Mesendoderm (in vitro differentiated cells): ENCODE measurements at regions not wholly inside any gene's neighbourhood (a gene's known extent, or its start where the extent isn't known, plus 50 kb on each side); places are given as distances from the start of the nearest gene placed in this dataset.

Source experiments
- DNase-seq: peaks from one replicate; pipeline ENCODE4 v3.0.0; 2013
- H2AK5ac ChIP-seq: 2 replicates; pipeline ENCODE4 v1.6.1; 2013; ENCODE audit warnings: low read length, inconsistent platforms
- H2BK120ac ChIP-seq: 2 replicates; pipeline ENCODE4 v1.6.1; 2013; ENCODE audit warnings: low read depth, mild to moderate bottlenecking, low read length, moderate library complexity, mixed read lengths
- H2BK15ac ChIP-seq: replicated peaks from 2 replicates; pipeline ENCODE4 v1.6.1; 2013; ENCODE audit warnings: low read depth, mild to moderate bottlenecking, moderate library complexity
- H2BK5ac ChIP-seq: 2 replicates; pipeline ENCODE4 v1.6.1; 2013; ENCODE audit warnings: low read length, inconsistent platforms
- H3K18ac ChIP-seq: 2 replicates; pipeline ENCODE4 v1.6.1; 2013; ENCODE audit warnings: mild to moderate bottlenecking, low read length, mixed read lengths
- H3K23ac ChIP-seq: one replicate; pipeline ENCODE4 v1.6.1; 2013; ENCODE audit warnings: low read length
- H3K27ac ChIP-seq: 2 replicates; pipeline ENCODE4 v1.5.1; 2013; ENCODE audit warnings: low read depth, mild to moderate bottlenecking, inconsistent platforms, low read length, moderate library complexity
- H3K27me3 ChIP-seq: 2 replicates; pipeline ENCODE4 v1.6.1; 2013; ENCODE audit warnings: low read length, control low read depth, mild to moderate bottlenecking, inconsistent platforms; ENCODE audit not compliant: insufficient read depth, poor library complexity
- H3K36me3 ChIP-seq: 2 replicates; pipeline ENCODE4 v1.6.1; 2013; ENCODE audit warnings: low read length, inconsistent platforms; ENCODE audit not compliant: control insufficient read depth, insufficient read depth
- H3K4ac ChIP-seq: one replicate; pipeline ENCODE4 v1.6.1; 2013; ENCODE audit warnings: low read depth, mild to moderate bottlenecking, low read length, moderate library complexity
- H3K4me1 ChIP-seq: 2 replicates; pipeline ENCODE4 v1.6.1; 2013; ENCODE audit warnings: low read depth, low read length, inconsistent platforms; ENCODE audit not compliant: control insufficient read depth
- H3K4me2 ChIP-seq: 2 replicates; pipeline ENCODE4 v1.6.1; 2013; ENCODE audit warnings: low read length
- H3K4me3 ChIP-seq: 2 replicates; pipeline ENCODE4 v1.5.1; 2013; ENCODE audit warnings: mild to moderate bottlenecking, low read length
- H3K56ac ChIP-seq: one replicate; pipeline ENCODE4 v1.6.1; 2013; ENCODE audit warnings: low read length
- H3K79me1 ChIP-seq: 2 replicates; pipeline ENCODE4 v1.6.1; 2013; ENCODE audit warnings: low read length, inconsistent platforms
- H3K79me2 ChIP-seq: 2 replicates; pipeline ENCODE4 v1.6.1; 2013; ENCODE audit warnings: mild to moderate bottlenecking, low read length; ENCODE audit not compliant: control insufficient read depth, insufficient read depth
- H3K9ac ChIP-seq: 2 replicates; pipeline ENCODE4 v1.6.1; 2013; ENCODE audit warnings: low read length, inconsistent platforms
- H4K5ac ChIP-seq: one replicate; pipeline ENCODE4 v1.6.1; 2013; ENCODE audit warnings: low read length
- H4K8ac ChIP-seq: one replicate; pipeline ENCODE4 v1.6.1; 2013; ENCODE audit warnings: low read depth, mild to moderate bottlenecking, control low read depth, low read length, moderate library complexity
- WGBS: extraction: QIAGEN DNeasy Blood & Tissue Kit; methylation state at CpG from one replicate; pipeline ENCODE4 v1.1.7; 2013; ENCODE audit warnings: low lambda C conversion rate, missing lambda C conversion rate; ENCODE audit not compliant: insufficient coverage; ENCODE audit errors: extremely low coverage; 5-methylcytosine and 5-hydroxymethylcytosine counted together

GRCh38 chr16:66131156-66131807 is 235.2 kb upstream of the CDH5 start:
- Histone ChIP-seq H3K18ac (no peak overlapping the region), H3K79me2 (no peaks in the 10 kb centered on the region), H3K27ac (no peak overlapping the region), H3K4ac (no peak overlapping the region), H2AK5ac (no peak overlapping the region), H2BK120ac (no peak overlapping the region), H3K23ac (no peak overlapping the region), H2BK15ac (no peak overlapping the region), H2BK5ac (no peak overlapping the region), H3K4me3 (no peak overlapping the region), H3K9ac (no peak overlapping the region), H3K36me3 (no peaks in the 10 kb centered on the region), H3K56ac (no peak overlapping the region), H3K27me3 (no peaks in the 10 kb centered on the region), H3K4me2 (no peak overlapping the region), H3K4me1 (peaks cover 2% of the 10 kb centered on the region), H4K8ac (no peak overlapping the region), H3K79me1 (no peaks in the 10 kb centered on the region), H4K5ac (no peak overlapping the region)
- DNase-seq = no peak
- WGBS = no CpG with 5 or more reads among the region's 5 CpGs

DNA sequence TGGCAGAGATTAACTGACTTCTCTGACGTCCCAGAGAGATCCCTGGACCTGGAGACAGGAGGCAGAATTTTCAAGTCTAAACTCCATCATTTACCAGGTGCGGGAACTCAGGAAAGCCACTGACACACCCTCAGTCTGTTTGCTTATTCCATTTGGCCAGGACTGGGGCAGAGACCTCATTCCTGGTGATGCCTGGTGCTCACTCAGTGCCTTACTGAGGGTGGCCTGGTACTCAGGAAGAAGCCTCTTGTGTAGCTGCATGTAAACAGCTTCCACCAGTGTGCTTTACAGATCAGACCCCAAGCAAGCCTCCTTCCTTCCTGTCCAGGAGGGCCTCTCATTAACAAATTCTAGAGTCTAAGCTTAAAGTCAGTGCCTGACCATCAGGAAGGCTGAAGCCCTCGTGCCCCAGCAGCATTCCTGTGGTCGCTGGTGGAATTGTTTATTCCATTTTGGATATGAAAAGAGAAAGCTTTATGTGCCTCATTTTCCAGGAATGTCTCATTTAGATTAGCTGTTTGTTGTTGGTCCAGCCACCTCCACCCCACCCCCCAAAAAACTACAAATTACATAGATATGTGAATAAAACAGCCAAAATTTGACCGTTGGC is 236.1 kb upstream of the CDH5 start:
- Histone ChIP-seq H3K27me3 (no peaks in the 10 kb centered on the region), H3K4me1 (peaks cover 2% of the 10 kb centered on the region), H3K4me2 (no peak overlapping the region), H2BK15ac (no peak overlapping the region), H2AK5ac (no peak overlapping the region), H4K5ac (no peak overlapping the region), H3K79me1 (no peaks in the 10 kb centered on the region), H3K18ac (no peak overlapping the region), H2BK120ac (no peak overlapping the region), H3K4me3 (no peak overlapping the region), H3K27ac (no peak overlapping the region), H3K36me3 (no peaks in the 10 kb centered on the region), H3K79me2 (no peaks in the 10 kb centered on the region), H3K23ac (no peak overlapping the region), H3K9ac (no peak overlapping the region), H4K8ac (no peak overlapping the region), H3K4ac (no peak overlapping the region), H2BK5ac (no peak overlapping the region), H3K56ac (no peak overlapping the region)
- WGBS = no CpG with 5 or more reads among the region's 5 CpGs
- DNase-seq = peak; percentile 30

DNA sequence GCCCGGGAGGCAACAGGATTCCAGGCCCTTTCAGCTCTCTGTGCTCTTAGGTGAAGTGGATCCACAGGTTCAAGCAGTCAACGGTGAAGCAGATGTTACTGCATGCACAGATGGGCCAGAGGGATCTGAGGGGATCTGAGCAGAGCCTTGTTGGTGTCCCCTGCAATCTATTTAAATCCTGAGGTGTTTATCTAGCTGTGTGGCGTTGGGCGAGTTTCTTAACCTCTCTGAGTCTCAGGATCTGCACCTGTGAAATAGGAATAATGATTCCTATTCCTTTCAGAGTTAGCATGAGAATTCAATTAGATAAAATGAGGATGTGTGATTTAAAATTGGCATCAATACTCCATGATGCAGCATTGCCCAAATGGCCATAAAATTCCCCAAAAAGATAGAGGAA is 237.3 kb upstream of the CDH5 start:
- Histone ChIP-seq H2BK120ac (no peak overlapping the region), H3K4ac (no peak overlapping the region), H3K4me1 (peaks cover 2% of the 10 kb centered on the region), H3K36me3 (no peaks in the 10 kb centered on the region), H3K27me3 (no peaks in the 10 kb centered on the region), H2BK15ac (no peak overlapping the region), H3K4me3 (no peak overlapping the region), H4K5ac (no peak overlapping the region), H3K56ac (no peak overlapping the region), H3K9ac (no peak overlapping the region), H3K79me2 (no peaks in the 10 kb centered on the region), H4K8ac (no peak overlapping the region), H2BK5ac (no peak overlapping the region), H3K79me1 (no peaks in the 10 kb centered on the region), H3K23ac (no peak overlapping the region), H3K18ac (no peak overlapping the region), H2AK5ac (no peak overlapping the region), H3K27ac (no peak overlapping the region), H3K4me2 (no peak overlapping the region)
- DNase-seq = no peak
- WGBS = no CpG with 5 or more reads among the region's 4 CpGs

- Histone ChIP-seq H3K79me2 (no peaks in the 10 kb centered on the region), H3K4me1 (peaks cover 2% of the 10 kb centered on the region), H3K18ac (no peak overlapping the region), H3K4ac (no peak overlapping the region), H3K4me3 (no peak overlapping the region), H3K23ac (no peak overlapping the region), H3K27me3 (no peaks in the 10 kb centered on the region), H2BK5ac (no peak overlapping the region), H2BK120ac (no peak overlapping the region), H3K79me1 (no peaks in the 10 kb centered on the region), H3K4me2 (no peak overlapping the region), H2BK15ac (no peak overlapping the region), H3K56ac (no peak overlapping the region), H3K27ac (no peak overlapping the region), H4K8ac (no peak overlapping the region), H3K36me3 (no peaks in the 10 kb centered on the region), H4K5ac (no peak overlapping the region), H3K9ac (no peak overlapping the region), H2AK5ac (no peak overlapping the region)
- no peak for DNase-seq
- no CpG with 5 or more reads among the region's 7 CpGs for WGBS
These were observed 238.1 kb upstream of the CDH5 start for GRCh38 chr16:66128371-66128770.

- H3K4me1 ChIP-seq = peaks cover 2% of the 10 kb centered on the region
- no peak overlapping the region for H2BK5ac ChIP-seq
- H3K79me2 ChIP-seq = no peaks in the 10 kb centered on the region
- H3K18ac ChIP-seq = no peak overlapping the region
- H3K4me3 ChIP-seq = no peak overlapping the region
- H3K36me3 ChIP-seq = no peaks in the 10 kb centered on the region
- no peak overlapping the region for H3K4ac ChIP-seq
- no CpG with 5 or more reads among the region's 26 CpGs for WGBS
- no peaks in the 10 kb centered on the region for H3K79me1 ChIP-seq
- no peak overlapping the region for H2AK5ac ChIP-seq
- H2BK120ac ChIP-seq = no peak overlapping the region
- no peak overlapping the region for H3K23ac ChIP-seq
- no peak overlapping the region for H4K5ac ChIP-seq
- no peak overlapping the region for H3K56ac ChIP-seq
- H3K4me2 ChIP-seq = no peak overlapping the region
- DNase-seq = no peak
- H4K8ac ChIP-seq = no peak overlapping the region
- no peak overlapping the region for H3K27ac ChIP-seq
- no peak overlapping the region for H2BK15ac ChIP-seq
- H3K9ac ChIP-seq = no peak overlapping the region
- no peaks in the 10 kb centered on the region for H3K27me3 ChIP-seq
These were observed 238.8 kb upstream of the CDH5 start for GRCh38 chr16:66127459-66128370.
